Upper lobe of left lung (tissue), 6 donors: ENCODE measurements at regions not wholly inside any gene's neighbourhood (a gene's known extent, or its start where the extent isn't known, plus 50 kb on each side); places are given as distances from the start of the nearest gene placed in this dataset.

Experiments used
- ATAC-seq, 2 donors: fragments of 200-7000 bp; cut with Tn5 transposase; one replicate each; pipeline ENCODE4 v1.9.1; 2022; ENCODE audit warnings: mild to moderate bottlenecking in 2 of 2, moderate library complexity in 2 of 2; ENCODE audit not compliant: low FRiP score in 2 of 2
- DNase-seq, 2 donors: peaks; one replicate each; pipeline ENCODE4 v3.0.0-alpha.2; 2019 to 2020
- H3K27ac ChIP-seq, 4 donors: fragments of 200-600 bp; sonication (generic); one replicate each; pipeline ENCODE4 v1.5.1; 2016 to 2019
- H3K27me3 ChIP-seq, 4 donors: fragments of 200-600 bp; sonication (generic); one replicate each; pipeline ENCODE4 v1.5.1; 2017 to 2019
- H3K36me3 ChIP-seq, 4 donors: fragments of 200-600 bp; sonication (generic); one replicate each; pipeline ENCODE4 v1.5.1; 2016 to 2019
- H3K4me1 ChIP-seq, 4 donors: fragments of 200-600 bp; sonication (generic); one replicate each; pipeline ENCODE4 v1.5.1; 2018 to 2019
- H3K4me3 ChIP-seq, 4 donors: fragments of 200-600 bp; sonication (generic); one replicate each; pipeline ENCODE4 v1.5.1; 2017 to 2019; ENCODE audit warnings: mild to moderate bottlenecking in 2 of 4, moderate library complexity in 1 of 4
- H3K9me3 ChIP-seq, 4 donors: fragments of 200-600 bp; sonication (generic); one replicate each; pipeline ENCODE4 v1.5.1; 2018 to 2019
- EP300 ChIP-seq, 4 donors: sonication (generic); formaldehyde crosslinking; IDR thresholded peaks; one replicate each; pipeline ENCODE4 v1.5.1; 2017; ENCODE audit warnings: antibody characterized with exemption in 4 of 4, control low read depth in 2 of 4
- POLR2A ChIP-seq, 4 donors: fragments of 450-650 bp; IDR thresholded peaks; one replicate each; pipeline ENCODE4 v1.5.1; 2016 to 2017; ENCODE audit warnings: antibody characterized with exemption in 4 of 4, mild to moderate bottlenecking in 2 of 4
- POLR2AphosphoS5 ChIP-seq, 2 donors: sonication (generic); formaldehyde crosslinking; IDR thresholded peaks; one replicate each; pipeline ENCODE4 v1.5.1; 2017; ENCODE audit warnings: antibody characterized with exemption in 2 of 2
- WGBS, 2 donors: methylation state at CpG; one replicate each; pipeline ENCODE4 v1.1.5; 2017 to 2018; 5-methylcytosine and 5-hydroxymethylcytosine counted together
- TF ChIP-seq, protein P1 (sequence below), 6 experiments: fragments of 450-650 bp in 4 of 6; fragments of 200-600 bp in 2 of 6; sonication (generic) in 2 of 6; IDR thresholded peaks; one replicate each; pipeline ENCODE4 v1.5.1; 2016 to 2019; ENCODE audit warnings: antibody characterized with exemption in 6 of 6
- donor health status: DM: no; HTN: no; CAD: no; lungs with moderate emphysema.
- donor health status: DM: no; HTN: yes; CAD: no; lungs with severe emphysema.

DNA sequence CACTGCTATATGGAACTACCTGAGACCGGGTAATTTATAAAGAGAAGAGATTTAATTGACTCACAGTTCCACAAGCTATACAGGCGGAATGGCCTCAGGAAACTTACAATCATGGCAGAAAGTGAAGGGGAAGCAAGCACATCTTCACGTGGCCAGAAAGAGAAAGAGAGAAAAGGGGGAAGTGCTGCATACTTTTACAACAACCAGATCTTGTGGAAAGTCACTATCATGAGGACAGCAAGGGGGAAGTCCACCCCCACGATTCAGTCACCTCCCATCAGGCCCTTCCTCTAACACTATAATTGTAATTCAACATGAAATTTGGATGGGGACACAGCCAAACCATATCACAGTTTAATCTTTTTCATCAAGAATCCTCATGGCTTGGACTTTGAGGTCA, 339.2 kb upstream of the AJAP1 start:
- ATAC-seq (no peak), DNase-seq (no peak)
- Histone ChIP-seq H3K4me1 (no peaks in the 10 kb centered on the region), H3K9me3 (peaks cover 0 to 13% (median 7%) of the 10 kb centered on the region in 4 donors), H3K4me3 (no peak overlapping the region), H3K27ac (no peak overlapping the region), H3K27me3 (no peaks in the 10 kb centered on the region), H3K36me3 (no peaks in the 10 kb centered on the region)
- TF ChIP-seq POLR2AphosphoS5 (IDR thresholded peaks at IDR 0.05) = no peak
- TF ChIP-seq POLR2A (IDR thresholded peaks at IDR 0.05) = no peak
- TF ChIP-seq, protein P1, sequence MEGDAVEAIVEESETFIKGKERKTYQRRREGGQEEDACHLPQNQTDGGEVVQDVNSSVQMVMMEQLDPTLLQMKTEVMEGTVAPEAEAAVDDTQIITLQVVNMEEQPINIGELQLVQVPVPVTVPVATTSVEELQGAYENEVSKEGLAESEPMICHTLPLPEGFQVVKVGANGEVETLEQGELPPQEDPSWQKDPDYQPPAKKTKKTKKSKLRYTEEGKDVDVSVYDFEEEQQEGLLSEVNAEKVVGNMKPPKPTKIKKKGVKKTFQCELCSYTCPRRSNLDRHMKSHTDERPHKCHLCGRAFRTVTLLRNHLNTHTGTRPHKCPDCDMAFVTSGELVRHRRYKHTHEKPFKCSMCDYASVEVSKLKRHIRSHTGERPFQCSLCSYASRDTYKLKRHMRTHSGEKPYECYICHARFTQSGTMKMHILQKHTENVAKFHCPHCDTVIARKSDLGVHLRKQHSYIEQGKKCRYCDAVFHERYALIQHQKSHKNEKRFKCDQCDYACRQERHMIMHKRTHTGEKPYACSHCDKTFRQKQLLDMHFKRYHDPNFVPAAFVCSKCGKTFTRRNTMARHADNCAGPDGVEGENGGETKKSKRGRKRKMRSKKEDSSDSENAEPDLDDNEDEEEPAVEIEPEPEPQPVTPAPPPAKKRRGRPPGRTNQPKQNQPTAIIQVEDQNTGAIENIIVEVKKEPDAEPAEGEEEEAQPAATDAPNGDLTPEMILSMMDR (IDR thresholded peaks at IDR 0.05) = no peak
- no peak for TF ChIP-seq EP300 (IDR thresholded peaks at IDR 0.05)
- 34 to 56% methylated on average over 4 of the region's 4 CpGs for WGBS, 2 donors

DNA sequence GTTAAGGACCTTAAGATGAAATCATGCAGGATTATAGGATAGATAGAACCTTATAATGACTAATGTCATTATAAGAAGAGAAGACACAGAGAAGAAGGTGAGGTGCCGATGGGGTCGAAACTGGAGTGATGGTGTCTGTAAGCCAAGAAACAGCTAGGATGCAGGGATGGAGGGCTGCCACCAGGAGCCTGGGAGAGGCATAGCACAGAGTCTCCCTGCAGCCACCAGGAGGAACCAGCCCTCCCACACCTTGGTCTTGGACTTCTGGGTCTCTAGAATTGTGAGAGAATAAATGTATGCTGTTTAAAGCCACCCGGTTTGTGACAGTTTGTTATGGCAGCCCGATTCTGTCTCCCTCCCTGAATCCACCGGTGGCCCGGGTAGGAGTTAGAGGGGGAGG, 337.2 kb upstream of the AJAP1 start:
- no peaks in the 10 kb centered on the region for H3K36me3 ChIP-seq
- no peak overlapping the region for H3K27ac ChIP-seq
- no peaks in the 10 kb centered on the region for H3K27me3 ChIP-seq
- TF ChIP-seq, protein P1 (IDR thresholded peaks at IDR 0.05) = no peak
- no peak for TF ChIP-seq EP300 (IDR thresholded peaks at IDR 0.05)
- no peak for TF ChIP-seq POLR2A (IDR thresholded peaks at IDR 0.05)
- TF ChIP-seq POLR2AphosphoS5 (IDR thresholded peaks at IDR 0.05) = no peak
- DNase-seq (no peak), ATAC-seq (no peak)
- H3K4me1 ChIP-seq = no peaks in the 10 kb centered on the region
- H3K9me3 ChIP-seq = peaks cover 0 to 13% (median 7%) of the 10 kb centered on the region in 4 donors
- no peak overlapping the region for H3K4me3 ChIP-seq
- 71 to 93% methylated on average over 6 of the region's 6 CpGs for WGBS, 2 donors

DNA sequence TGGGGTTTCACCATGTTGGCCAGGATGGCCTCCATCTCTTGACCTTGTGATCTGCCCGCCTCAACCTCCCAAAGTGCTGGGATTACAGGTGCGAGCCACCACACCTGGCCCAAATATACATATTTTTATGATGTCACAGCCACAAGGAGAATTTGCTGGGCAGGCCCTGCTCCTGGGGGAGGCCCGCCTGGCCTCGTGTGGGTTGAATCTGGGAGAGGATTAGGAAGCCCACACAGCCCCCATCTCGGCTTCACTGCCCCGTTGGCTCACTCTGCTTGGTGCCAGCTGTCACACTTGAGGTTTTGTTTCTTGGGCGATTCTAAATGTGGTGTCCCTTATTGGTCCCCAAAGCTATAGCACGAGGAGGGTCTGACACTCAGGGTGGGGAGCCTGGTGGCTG, 335.7 kb upstream of the AJAP1 start:
- 73 to 85% methylated on average over 2 to 8 of the region's 8 CpGs for WGBS, 2 donors
- DNase-seq = no peak
- no peak for ATAC-seq
- TF ChIP-seq POLR2A (IDR thresholded peaks at IDR 0.05) = no peak
- TF ChIP-seq, protein P1 (IDR thresholded peaks at IDR 0.05) = no peak
- no peak for TF ChIP-seq POLR2AphosphoS5 (IDR thresholded peaks at IDR 0.05)
- TF ChIP-seq EP300 (IDR thresholded peaks at IDR 0.05) = no peak
- H3K36me3 ChIP-seq = no peaks in the 10 kb centered on the region
- no peak overlapping the region for H3K4me3 ChIP-seq
- peaks cover 0 to 11% (median 7%) of the 10 kb centered on the region in 4 donors for H3K9me3 ChIP-seq
- no peak overlapping the region for H3K27ac ChIP-seq
- no peaks in the 10 kb centered on the region for H3K27me3 ChIP-seq
- no peaks in the 10 kb centered on the region for H3K4me1 ChIP-seq

DNA sequence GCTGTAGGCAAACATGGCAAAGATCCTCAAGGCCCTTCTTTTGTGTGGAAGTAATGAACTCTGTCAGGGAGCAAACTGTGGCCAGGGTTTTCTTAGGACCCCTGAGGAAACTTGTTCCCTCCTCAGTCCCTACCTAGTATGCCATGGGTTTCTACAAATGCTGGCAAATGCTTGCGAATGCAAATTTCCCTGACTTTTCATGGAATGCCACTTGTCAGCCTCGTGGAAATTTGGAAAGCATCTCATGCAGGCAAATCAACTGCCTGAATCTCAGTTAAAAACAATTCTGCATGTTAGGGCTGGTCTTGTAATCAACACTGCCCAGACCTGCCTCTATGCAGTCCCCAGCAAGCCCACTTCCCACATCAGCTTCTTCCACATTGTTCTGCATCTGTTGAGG, 334.9 kb upstream of the AJAP1 start:
- Histone ChIP-seq H3K36me3 (no peaks in the 10 kb centered on the region), H3K27ac (no peak overlapping the region), H3K9me3 (peaks cover 0 to 3% (median 1%) of the 10 kb centered on the region in 4 donors), H3K4me1 (no peaks in the 10 kb centered on the region), H3K27me3 (no peaks in the 10 kb centered on the region), H3K4me3 (no peak overlapping the region)
- WGBS, 2 donors = 46 to 57% methylated on average over 2 of the region's 2 CpGs
- ATAC-seq (no peak), DNase-seq (no peak)
- no peak for TF ChIP-seq POLR2A (IDR thresholded peaks at IDR 0.05)
- no peak for TF ChIP-seq POLR2AphosphoS5 (IDR thresholded peaks at IDR 0.05)
- TF ChIP-seq, protein P1 (IDR thresholded peaks at IDR 0.05) = no peak
- TF ChIP-seq EP300 (IDR thresholded peaks at IDR 0.05) = no peak

DNA sequence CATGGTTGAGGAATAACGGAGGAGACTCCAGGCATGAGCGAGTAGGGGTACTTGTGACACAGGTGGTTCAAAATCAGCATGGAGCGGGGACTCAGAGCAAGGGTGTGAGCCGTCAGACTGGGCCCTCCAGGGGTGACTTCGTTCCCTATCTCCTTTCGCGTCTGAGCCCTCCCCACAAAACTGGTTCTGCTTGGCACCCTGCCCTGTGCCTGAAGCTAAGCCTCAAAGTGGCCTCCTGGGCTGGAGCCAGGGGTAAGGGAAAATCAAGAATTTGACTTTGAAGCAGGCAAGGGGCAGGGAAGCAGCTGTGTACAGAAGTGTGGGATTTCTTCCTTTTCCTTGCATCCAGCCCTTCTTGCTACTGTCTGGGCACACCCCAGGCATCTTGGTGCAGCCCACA, 331.5 kb upstream of the AJAP1 start:
- ATAC-seq (no peak), DNase-seq (no peak)
- Histone ChIP-seq H3K27ac (no peak overlapping the region), H3K9me3 (no peaks in the 10 kb centered on the region), H3K4me1 (no peaks in the 10 kb centered on the region), H3K4me3 (no peak overlapping the region), H3K36me3 (no peaks in the 10 kb centered on the region), H3K27me3 (no peaks in the 10 kb centered on the region)
- TF ChIP-seq POLR2A (IDR thresholded peaks at IDR 0.05) (no peak), POLR2AphosphoS5 (IDR thresholded peaks at IDR 0.05) (no peak), EP300 (IDR thresholded peaks at IDR 0.05) (no peak)
- TF ChIP-seq, protein P1 (IDR thresholded peaks at IDR 0.05) = no peak
- 50 to 73% methylated on average over 7 of the region's 7 CpGs for WGBS, 2 donors
